HG02970 (cell line): ENCODE measurements at regions not wholly inside any gene's neighbourhood (a gene's known extent, or its start where the extent isn't known, plus 50 kb on each side); places are given as distances from the start of the nearest gene placed in this dataset.

Experiments
- ATAC-seq: cut with Tn5 transposase; IDR thresholded peaks from one replicate; pipeline ENCODE4 v1.9.1; 2021; ENCODE audit warnings: mild to moderate bottlenecking, moderate library complexity, moderate number of reproducible peaks; ENCODE audit not compliant: unreplicated experiment, low FRiP score

- ATAC-seq, result no peak
These were observed 54.7 kb downstream of the GLUD2 start for GRCh38 chrX:121102101-121102500.

DNA sequence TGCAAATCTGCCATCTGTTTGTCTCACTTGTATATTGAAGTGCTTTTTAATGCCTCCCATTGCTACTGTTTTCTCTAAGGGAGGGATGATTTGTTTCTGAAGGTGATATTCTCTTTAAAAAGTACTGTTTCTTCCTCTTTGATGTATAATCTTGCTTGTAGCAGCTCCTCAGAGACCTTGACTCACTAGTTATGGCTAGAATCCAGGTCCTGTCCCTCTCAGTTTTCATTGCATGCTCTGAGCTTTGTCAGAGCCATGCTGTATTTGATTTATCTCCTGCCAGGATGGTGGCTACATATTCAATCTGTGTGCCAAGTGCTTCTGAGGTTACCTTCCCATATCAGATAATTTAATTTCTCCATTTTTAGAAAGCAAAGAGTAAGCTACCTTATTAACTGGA, 56.0 kb downstream of the GLUD2 start:
- no peak for ATAC-seq

DNA sequence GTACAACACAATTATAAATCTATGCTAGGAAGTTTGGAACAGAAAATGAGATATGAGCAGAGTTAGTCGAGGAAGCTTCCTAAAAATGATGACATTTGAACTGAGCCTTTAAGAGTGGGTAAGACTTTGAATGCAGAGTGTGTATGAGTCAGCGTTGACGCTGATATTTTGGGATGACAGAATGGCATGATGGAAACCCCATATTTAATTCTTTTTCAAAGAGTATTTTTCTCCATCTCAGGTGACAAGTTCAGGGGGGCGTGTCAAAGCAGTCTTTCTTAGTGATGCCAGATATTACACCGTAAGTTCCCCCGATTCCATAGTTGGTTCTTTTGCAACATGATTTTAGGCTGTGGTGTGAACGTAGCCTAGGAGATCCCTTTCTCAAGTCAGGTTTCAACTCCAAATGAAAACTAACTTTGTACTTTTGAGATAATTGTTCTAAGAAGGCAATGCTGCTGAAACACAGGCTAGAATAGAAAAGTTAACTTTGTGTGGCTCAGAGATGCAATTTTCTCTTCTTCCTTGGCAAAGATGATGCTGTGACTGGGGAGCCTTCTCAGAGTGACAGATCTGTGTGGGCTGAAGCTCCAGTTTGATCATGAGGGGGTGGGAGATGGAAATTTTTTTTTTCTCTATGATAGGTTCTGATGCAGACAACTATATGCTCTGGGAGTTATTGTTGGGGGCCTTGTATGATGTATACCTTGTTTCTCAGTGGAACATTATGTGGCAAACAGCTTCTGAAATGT, 59.2 kb downstream of the GLUD2 start:
- no peak for ATAC-seq

GRCh38 chrX:121109986-121110385, 62.6 kb downstream of the GLUD2 start:
- no peak for ATAC-seq

DNA sequence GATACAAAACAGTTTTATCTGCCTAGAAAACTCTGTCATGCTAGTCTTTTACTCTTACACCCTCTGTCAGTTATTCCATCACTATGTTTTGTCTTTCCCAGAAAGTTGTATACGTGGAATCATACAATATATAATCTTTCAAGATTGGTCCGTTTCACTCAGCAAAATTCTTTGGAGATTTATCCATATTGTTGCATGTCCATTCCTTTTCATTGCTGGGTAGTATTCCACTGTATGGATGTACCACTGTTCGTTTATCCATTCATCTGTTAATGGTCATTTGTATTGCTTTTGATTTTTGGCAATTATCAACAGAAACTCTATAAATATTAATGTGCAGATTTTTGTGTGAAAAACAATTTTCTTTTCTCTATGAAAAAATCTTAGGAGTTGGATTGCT, 63.1 kb downstream of the GLUD2 start:
- no peak for ATAC-seq

DNA sequence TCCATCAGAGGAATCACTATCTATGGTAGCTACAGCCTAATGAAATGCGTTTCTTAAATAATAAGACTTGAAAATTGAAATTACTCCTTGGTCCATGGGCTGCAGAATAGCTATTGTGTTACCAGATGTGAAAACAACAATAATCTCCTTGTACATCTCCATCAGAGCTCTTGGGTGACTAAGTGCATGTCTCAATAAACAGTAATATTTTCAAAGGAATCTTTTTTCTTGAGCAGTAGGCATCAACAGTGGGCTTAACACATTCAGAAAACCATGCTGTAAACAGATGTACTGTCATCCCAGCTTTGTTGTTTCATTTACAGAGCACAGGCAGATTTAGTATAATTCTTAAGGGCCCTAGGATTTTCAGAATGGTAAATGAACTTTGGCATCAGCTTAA, 67.3 kb downstream of the GLUD2 start:
- ATAC-seq, result no peak

DNA sequence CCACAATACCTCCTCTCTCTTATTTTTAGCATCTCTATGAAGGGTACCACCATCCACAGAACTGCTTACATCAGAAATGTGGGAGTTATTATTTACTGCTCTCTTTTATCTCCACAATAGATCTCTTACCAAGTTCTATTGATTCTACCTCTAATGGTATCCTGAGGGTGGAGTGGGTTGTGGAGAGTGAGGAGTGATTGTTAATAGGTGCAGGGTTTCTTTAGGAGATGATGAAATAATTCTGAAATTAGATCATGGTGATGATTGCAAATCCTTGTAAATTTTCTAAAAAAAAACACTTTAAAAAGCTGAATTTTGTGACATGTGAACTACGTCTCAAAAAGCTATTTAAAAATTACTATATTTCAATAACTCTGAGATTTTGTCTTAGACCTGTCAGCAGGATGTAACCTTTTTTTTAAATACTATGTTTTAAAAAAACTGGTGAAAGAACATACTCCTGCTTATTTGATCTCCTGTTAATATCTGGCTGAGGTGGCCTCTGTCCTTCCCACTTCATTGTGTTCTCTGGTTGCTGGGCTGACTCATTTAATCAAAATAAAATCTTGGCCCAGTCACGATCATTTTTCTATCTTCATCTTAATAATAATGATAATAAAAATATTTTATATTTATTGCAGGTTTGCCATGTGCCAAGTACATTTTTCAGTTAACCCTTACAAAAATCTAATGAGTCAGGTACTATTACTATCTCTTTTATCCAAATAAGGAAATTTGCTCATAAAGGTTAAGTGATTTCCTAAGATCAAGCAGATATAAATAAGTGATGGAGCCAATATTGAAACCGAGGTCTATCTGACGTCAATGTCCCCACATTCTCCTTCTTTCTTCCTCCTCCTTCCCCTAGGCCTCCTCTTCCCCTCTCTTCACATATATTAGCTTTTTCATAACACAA, 73.5 kb downstream of the GLUD2 start:
- ATAC-seq, result no peak

DNA sequence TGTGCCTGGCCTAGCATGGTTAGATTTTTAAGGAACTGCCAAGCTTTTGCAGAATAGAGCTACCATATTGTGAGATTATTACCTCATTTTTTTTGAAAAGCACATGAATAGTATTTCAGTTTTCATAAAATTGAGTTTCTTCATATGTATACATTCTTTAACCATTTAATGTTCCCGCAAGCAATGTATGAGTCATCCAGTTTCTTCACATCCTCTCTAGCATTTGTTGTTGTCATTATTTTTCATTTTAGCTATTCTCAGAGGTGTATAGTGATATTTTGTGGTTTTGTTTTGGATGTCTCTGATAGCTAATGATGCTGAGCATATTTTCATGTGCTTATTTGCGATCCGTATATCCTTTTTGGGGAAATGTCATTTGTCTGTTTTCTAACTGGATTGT, 74.9 kb downstream of the GLUD2 start:
- no peak for ATAC-seq

GRCh38 chrX:121128925-121129877, 81.8 kb downstream of the GLUD2 start:
- ATAC-seq, result no peak

DNA sequence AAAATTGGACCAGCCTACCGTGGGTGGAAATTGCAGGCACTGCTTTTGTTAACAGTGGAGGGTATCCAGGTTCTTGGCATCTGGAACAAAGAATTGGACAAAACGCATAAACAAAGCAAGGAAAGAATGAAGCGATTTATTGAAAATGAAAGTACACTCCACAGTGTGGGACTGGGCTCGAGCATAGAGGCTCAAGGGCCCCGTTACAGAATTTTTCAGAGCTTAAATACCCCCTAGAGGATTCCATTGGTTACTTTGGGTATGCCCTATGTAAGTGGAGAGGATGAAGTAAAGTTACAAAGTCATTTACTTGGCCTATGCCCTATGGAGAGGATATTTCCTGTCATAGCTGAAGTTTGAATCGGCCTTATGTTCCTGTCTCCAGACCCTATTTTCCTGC, 85.3 kb downstream of the GLUD2 start:
- ATAC-seq, result no peak

DNA sequence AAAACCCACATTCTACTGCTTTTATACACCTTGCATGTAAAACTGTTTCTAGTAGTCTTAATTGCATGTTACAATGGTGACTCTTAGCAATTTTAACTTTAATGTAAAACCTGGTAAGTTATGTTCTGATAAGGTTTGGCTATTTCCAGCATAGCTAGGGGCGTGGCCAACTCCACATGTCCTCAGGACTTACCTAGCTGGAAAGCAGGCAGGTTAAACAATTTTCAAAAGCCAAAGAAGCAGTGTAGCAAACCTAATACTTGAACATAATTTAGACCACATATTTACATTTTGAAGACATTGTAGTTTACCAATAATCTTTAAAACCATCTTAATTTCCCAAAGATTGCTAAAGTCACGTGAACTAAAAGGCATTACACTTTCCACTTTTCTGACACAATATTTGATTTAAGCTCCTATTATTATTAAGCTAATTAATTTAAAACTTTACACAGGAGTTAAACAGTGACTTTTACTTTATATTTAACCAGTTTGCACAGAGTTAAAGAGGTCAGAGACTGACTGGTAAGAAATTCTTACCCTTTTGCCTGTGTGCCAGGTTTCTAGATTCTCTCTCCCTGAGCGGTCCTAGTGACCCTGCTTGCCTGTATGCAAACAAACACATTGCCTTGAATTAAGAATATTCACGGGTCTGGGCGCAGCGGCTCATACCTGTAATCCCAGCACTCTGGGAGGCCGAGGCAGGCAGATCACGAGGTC, 88.2 kb downstream of the GLUD2 start:
- no peak for ATAC-seq

DNA sequence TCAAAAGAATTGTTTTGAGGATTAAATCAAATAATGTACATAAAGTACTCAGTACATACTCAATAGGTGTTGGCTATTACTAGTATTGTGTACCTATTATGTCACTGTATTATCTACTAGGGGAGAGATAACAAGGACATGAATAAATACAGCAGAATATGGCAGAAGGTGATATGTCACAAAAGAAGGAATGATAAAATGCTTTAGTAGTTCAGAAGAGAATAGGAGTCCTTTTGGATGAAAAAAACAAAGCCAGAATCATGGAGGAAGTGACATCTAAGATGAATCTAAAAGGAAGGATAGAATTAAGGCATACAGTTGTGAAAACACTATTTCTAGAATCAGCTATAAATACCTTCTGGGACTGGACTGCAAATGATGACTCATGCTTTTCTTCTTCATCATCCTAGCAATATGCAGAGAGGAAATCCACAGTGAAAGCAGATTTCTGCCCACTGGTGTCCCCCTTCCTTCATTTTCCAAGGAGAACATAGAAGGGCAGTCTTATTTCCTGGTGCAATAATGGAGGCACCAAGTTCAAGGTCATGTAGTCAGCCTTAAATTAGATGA, 98.7 kb downstream of the GLUD2 start:
- ATAC-seq, result no peak

DNA sequence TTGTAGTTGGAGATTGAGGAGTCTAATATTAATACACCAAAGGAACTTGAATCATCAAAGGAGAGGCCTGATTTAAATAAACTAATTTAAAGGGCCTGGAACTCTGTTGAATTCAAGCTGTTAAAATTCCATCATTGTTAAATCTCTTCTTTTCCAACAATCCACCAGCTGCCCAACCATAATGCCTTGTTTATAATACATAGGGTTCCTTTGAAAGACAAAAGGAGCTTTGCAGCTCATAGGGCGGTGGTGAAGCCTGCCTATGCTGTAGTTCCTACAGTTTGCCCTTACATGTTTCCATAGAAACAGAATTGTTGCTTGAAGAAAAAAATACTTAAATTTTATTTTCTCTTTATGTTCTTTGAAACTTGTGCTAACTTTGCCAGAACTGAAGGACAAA, 102.8 kb downstream of the GLUD2 start:
- ATAC-seq, result no peak

DNA sequence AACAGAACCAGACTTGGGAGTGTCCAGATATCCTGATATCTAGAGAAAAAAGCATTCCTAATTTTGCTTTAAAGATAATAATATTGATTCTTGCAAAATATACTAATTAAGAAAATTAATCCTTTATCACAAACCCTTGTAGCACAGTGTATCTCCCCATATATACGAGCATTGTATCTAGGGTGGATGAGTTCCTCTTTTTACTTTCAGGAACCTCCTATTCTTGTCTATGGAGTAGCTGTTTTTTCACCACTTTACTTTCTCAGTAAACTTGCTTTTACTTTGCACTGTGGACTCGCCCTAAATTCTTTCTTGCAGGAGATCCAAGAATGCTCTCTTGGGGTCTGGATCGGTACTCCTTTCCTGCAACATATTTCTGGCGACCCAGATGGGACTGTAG, 103.9 kb downstream of the GLUD2 start:
- ATAC-seq, result no peak

DNA sequence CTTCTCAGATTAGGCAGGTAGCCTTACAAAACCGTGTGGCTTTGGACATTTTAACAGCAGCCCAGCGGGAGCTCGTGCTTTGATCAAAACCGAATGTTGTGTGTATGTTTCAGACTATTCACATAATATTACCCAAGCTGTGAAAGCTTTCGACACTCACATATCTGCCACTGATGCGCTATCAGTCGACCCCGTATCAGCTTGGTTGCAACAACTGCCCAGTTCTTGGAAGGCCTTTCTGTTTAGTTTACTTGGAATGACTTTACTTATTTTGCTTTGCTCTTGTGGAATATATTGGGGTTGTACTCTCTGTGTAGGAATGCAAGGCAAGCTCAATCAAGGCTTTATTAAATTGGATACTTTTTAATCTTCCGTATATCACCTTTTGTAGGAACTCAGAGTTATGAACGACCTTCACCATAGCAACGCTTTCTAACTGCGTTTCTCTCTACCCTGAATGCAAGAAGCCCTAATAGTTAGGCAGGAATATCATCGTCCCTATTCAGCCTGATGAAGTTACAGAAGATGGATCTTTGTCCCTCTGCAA, 107.5 kb downstream of the GLUD2 start:
- ATAC-seq, result no peak

GRCh38 chrX:121160987-121161386, 113.6 kb downstream of the GLUD2 start:
- peak; percentile 55 for ATAC-seq

GRCh38 chrX:121161501-121161933, 114.1 kb downstream of the GLUD2 start:
- no peak for ATAC-seq

DNA sequence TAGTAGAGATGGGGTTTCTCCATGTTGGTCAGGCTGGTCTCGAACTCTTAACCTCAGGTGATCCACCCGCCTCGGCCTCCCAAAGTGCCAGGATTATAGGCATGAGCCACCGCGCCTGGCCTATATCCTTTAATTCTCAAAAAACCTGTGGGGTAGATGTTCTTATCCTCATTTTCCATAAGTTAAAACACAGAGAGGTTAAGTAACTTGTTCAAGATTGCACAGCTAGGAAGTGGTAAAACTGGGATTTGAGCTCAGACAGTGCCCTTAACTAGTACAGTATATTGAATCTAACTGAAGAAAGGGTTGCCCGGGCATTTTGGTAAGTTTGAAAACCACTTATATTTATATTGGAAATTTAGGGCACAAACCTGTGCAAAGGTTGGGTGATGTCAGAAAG, 116.0 kb downstream of the GLUD2 start:
- no peak for ATAC-seq

GRCh38 chrX:121165930-121166359, 118.5 kb downstream of the GLUD2 start:
- ATAC-seq, result no peak
